PFSK-1 (cell line): ENCODE measurements at regions not wholly inside any gene's neighbourhood (a gene's known extent, or its start where the extent isn't known, plus 50 kb on each side); places are given as distances from the start of the nearest gene placed in this dataset.

ENCODE experiments used
- POLR2AphosphoS5 ChIP-seq: IDR thresholded peaks from 2 replicates; pipeline ENCODE4 v1.6.1; 2012; ENCODE audit warnings: low read depth, mild to moderate bottlenecking, control low read depth, low read length, moderate library complexity
- TAF1 ChIP-seq: IDR thresholded peaks from 2 replicates; pipeline ENCODE4 v1.6.1; 2012; ENCODE audit warnings: low read length, control low read depth, borderline replicate concordance; ENCODE audit not compliant: insufficient read depth

GRCh38 chr7:124192885-124193284 is 160.0 kb upstream of the TMEM229A start:
- no peak for TF ChIP-seq POLR2AphosphoS5
- no peak for TF ChIP-seq TAF1
